Panc1 (cell line): ENCODE measurements at regions not wholly inside any gene's neighbourhood (a gene's known extent, or its start where the extent isn't known, plus 50 kb on each side); places are given as distances from the start of the nearest gene placed in this dataset.

Experiments used
- ATAC-seq: fragments of 200-7000 bp; cut with Tn5 transposase; 2 replicates; pipeline ENCODE4 v1.9.1; 2020; ENCODE audit warnings: mild to moderate bottlenecking, moderate library complexity
- BruUV-seq: library from RNA; stranded (reverse); fragments of 400-500 nt; replicated peaks from 2 replicates; lab custom pipeline; 2021; lab: Mats Ljungman, UMichigan
- CTCF ChIA-PET: fragments of 300-600 bp; sonication (Branson Sonifier 250); formaldehyde crosslinking; loops from one replicate; lab custom pipeline; 2022; ENCODE audit warnings: antibody characterized with exemption; lab: Charles Lee
- POLR2A ChIA-PET: fragments of 300-600 bp; sonication (Branson Sonifier 250); formaldehyde crosslinking; loops from one replicate; lab custom pipeline; 2022; ENCODE audit warnings: antibody characterized with exemption; lab: Charles Lee
- DNase-seq: peaks from one replicate; pipeline ENCODE4 v3.0.0-alpha.2; 2010; ENCODE audit warnings: low read depth, low spot score
- H3K27ac ChIP-seq: 2 replicates; pipeline ENCODE4 v1.5.1; 2011; ENCODE audit warnings: mild to moderate bottlenecking, low read length, inconsistent platforms
- H3K27me3 ChIP-seq: fragments of 200-500 bp; sonication (Bioruptor generic); 2 replicates; pipeline ENCODE4 v1.6.0; 2014; ENCODE audit warnings: low read length, inconsistent platforms; ENCODE audit not compliant: control insufficient read depth, insufficient read depth
- H3K36me3 ChIP-seq: fragments of 200-500 bp; sonication (Bioruptor generic); 2 replicates; pipeline ENCODE4 v1.5.1; 2014; ENCODE audit warnings: inconsistent platforms, mild to moderate bottlenecking, low read length, moderate library complexity; ENCODE audit not compliant: control insufficient read depth, insufficient read depth
- H3K4me1 ChIP-seq: 2 replicates; pipeline ENCODE4 v1.5.1; 2011; ENCODE audit warnings: inconsistent platforms, mild to moderate bottlenecking, low read length, moderate library complexity; ENCODE audit not compliant: control insufficient read depth, insufficient read depth
- H3K4me3 ChIP-seq, 2 experiments: 2 replicates each; pipeline ENCODE4 v1.5.1; 2011 to 2012; ENCODE audit warnings: low read depth in 2 of 2, low read length in 2 of 2, mild to moderate bottlenecking in 2 of 2, inconsistent platforms in 1 of 2, moderate library complexity in 1 of 2
- H3K9me3 ChIP-seq: fragments of 200-500 bp; sonication (Bioruptor generic); 2 replicates; pipeline ENCODE4 v1.5.1; 2014; ENCODE audit warnings: low read depth, mild to moderate bottlenecking, inconsistent platforms, low read length, moderate library complexity; ENCODE audit not compliant: control insufficient read depth, insufficient read depth
- POLR2AphosphoS5 ChIP-seq: IDR thresholded peaks from 2 replicates; pipeline ENCODE4 v1.6.1; 2012; ENCODE audit warnings: mild to moderate bottlenecking, low read depth, low read length, moderate library complexity
- SIN3A ChIP-seq: IDR thresholded peaks from 2 replicates; pipeline ENCODE4 v1.6.1; 2012; ENCODE audit warnings: low read depth, mild to moderate bottlenecking, low read length, moderate library complexity, borderline replicate concordance; ENCODE audit not compliant: insufficient read depth
- TCF7L2 ChIP-seq: IDR thresholded peaks from 2 replicates; pipeline ENCODE4 v1.6.1; 2011; ENCODE audit warnings: mild to moderate bottlenecking, low read depth, low read length, inconsistent platforms
- in situ Hi-C: cut with HindIII; loops from 2 replicates; pipeline ENCODE4 v1.10.0; 2016; ENCODE audit warnings: low sequenced_read_pairs, low pct_unique_long_range_greater_than_20kb
- intact Hi-C: fragments of 100-400 bp; cut with micrococcal nuclease; formaldehyde crosslinking; loops from one replicate; pipeline ENCODE4 v1.10.0; 2022; ENCODE audit not compliant: unreplicated experiment
- TF ChIP-seq, protein P1 (sequence below), 2 experiments: IDR thresholded peaks; 2 replicates each; pipeline ENCODE4 v1.6.1; 2011 to 2012; ENCODE audit warnings: low read depth in 2 of 2, control low read depth in 1 of 2, low read length in 1 of 2, mild to moderate bottlenecking in 1 of 2, moderate library complexity in 1 of 2; ENCODE audit not compliant: insufficient read depth in 1 of 2
- TF ChIP-seq, protein P2 (sequence below): fragments of 450-650 bp; IDR thresholded peaks from 2 replicates; pipeline ENCODE4 v1.5.1; 2017; ENCODE audit warnings: mild to moderate bottlenecking

DNA sequence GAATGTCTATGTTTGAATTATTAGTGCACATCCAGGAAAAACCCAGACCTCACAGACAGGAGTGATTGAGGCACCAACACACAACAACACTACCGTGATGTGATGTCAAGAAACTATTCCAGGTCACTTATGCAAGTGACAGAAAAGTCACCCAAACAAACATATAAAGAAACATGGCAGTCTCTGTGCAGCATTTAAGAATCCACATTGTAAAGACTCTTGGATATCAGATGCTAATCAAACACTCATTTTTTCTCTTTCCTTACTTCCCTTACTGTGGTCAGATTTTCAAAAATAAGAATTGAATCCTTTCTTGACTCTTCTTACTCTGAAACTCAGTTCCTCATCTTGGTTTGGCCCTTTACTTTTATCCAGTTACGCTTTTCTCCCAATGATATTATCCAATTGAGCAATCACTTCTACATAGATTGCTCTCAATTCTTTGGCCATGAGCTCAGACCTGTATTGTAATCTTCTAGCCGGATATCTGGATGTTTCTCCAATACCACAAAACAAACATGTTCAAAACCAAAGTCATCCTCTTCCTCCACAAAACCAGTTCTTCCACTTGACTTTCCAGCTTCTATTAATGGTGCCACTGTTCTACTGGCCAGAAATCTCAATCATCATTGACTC, 115.4 kb downstream of the DUSP6 start:
- ATAC-seq (no peak), DNase-seq (no peak)
- in situ Hi-C loops, result no loop called here
- H3K27ac ChIP-seq, result no peak overlapping the region
- TF ChIP-seq, protein P1, sequence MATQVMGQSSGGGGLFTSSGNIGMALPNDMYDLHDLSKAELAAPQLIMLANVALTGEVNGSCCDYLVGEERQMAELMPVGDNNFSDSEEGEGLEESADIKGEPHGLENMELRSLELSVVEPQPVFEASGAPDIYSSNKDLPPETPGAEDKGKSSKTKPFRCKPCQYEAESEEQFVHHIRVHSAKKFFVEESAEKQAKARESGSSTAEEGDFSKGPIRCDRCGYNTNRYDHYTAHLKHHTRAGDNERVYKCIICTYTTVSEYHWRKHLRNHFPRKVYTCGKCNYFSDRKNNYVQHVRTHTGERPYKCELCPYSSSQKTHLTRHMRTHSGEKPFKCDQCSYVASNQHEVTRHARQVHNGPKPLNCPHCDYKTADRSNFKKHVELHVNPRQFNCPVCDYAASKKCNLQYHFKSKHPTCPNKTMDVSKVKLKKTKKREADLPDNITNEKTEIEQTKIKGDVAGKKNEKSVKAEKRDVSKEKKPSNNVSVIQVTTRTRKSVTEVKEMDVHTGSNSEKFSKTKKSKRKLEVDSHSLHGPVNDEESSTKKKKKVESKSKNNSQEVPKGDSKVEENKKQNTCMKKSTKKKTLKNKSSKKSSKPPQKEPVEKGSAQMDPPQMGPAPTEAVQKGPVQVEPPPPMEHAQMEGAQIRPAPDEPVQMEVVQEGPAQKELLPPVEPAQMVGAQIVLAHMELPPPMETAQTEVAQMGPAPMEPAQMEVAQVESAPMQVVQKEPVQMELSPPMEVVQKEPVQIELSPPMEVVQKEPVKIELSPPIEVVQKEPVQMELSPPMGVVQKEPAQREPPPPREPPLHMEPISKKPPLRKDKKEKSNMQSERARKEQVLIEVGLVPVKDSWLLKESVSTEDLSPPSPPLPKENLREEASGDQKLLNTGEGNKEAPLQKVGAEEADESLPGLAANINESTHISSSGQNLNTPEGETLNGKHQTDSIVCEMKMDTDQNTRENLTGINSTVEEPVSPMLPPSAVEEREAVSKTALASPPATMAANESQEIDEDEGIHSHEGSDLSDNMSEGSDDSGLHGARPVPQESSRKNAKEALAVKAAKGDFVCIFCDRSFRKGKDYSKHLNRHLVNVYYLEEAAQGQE (IDR thresholded peaks at IDR 0.05; ENCODE audit: insufficient read depth in 1 of 2, low read depth in 2 of 2, low read length in 1 of 2), result no peak
- TF ChIP-seq, protein P2, sequence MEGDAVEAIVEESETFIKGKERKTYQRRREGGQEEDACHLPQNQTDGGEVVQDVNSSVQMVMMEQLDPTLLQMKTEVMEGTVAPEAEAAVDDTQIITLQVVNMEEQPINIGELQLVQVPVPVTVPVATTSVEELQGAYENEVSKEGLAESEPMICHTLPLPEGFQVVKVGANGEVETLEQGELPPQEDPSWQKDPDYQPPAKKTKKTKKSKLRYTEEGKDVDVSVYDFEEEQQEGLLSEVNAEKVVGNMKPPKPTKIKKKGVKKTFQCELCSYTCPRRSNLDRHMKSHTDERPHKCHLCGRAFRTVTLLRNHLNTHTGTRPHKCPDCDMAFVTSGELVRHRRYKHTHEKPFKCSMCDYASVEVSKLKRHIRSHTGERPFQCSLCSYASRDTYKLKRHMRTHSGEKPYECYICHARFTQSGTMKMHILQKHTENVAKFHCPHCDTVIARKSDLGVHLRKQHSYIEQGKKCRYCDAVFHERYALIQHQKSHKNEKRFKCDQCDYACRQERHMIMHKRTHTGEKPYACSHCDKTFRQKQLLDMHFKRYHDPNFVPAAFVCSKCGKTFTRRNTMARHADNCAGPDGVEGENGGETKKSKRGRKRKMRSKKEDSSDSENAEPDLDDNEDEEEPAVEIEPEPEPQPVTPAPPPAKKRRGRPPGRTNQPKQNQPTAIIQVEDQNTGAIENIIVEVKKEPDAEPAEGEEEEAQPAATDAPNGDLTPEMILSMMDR, result no peak
- no peak for TF ChIP-seq POLR2AphosphoS5
- no peak for TF ChIP-seq SIN3A
- TF ChIP-seq TCF7L2, result no peak
- H3K4me3 ChIP-seq, result no peak overlapping the region
- BruUV-seq, result no TSS peak
- no peaks in the 10 kb centered on the region for H3K4me1 ChIP-seq
- H3K36me3 ChIP-seq, result no peaks in the 10 kb centered on the region
- H3K9me3 ChIP-seq, result no peaks in the 10 kb centered on the region
- intact Hi-C loops, result no loop called here
- H3K27me3 ChIP-seq, result peaks cover 2% of the 10 kb centered on the region; the same call in 1 of the 2 replicates
- POLR2A ChIA-PET, result no interaction called here
- CTCF ChIA-PET, result no interaction called here

DNA sequence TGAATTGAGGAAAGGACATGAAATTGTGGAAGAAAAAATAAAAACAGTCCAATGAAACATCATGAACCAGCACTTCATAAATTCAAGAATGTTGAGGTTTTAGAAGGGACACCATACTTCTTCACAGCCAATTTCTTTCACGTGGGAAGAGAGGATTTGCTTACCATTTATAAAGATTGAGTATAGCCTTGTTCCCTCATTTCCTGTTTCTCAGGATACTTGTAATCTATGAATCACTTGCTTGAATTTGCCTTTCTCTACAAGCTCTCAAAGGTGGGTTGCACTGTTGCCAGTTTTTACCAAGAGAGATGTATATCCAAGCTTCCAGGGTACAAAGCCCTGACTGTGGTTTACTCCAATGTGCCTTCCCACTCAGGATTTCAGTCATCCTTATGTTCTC, 116.1 kb downstream of the DUSP6 start:
- BruUV-seq, result no TSS peak
- Histone ChIP-seq H3K4me1 (no peaks in the 10 kb centered on the region), H3K27me3 (peaks cover 2% of the 10 kb centered on the region; the same call in 1 of the 2 replicates), H3K9me3 (no peaks in the 10 kb centered on the region), H3K4me3 (no peak overlapping the region), H3K36me3 (no peaks in the 10 kb centered on the region), H3K27ac (no peak overlapping the region)
- ChIA-PET POLR2A (no interaction called here), CTCF (no interaction called here)
- intact Hi-C loops (no loop called here), in situ Hi-C loops (no loop called here)
- ATAC-seq, result no peak
- TF ChIP-seq TCF7L2 (no peak), POLR2AphosphoS5 (no peak), SIN3A (no peak)
- TF ChIP-seq, protein P1 (IDR thresholded peaks at IDR 0.05; ENCODE audit: insufficient read depth in 1 of 2, low read depth in 2 of 2, low read length in 1 of 2), result no peak
- TF ChIP-seq, protein P2, result no peak
- no peak for DNase-seq
